Neural progenitor cell (in vitro differentiated cells): ENCODE measurements at regions not wholly inside any gene's neighbourhood (a gene's known extent, or its start where the extent isn't known, plus 50 kb on each side); places are given as distances from the start of the nearest gene placed in this dataset.
"Not testable (repeated sequence)": the region's sequence is repeated elsewhere in the genome, so short reads cannot be mapped to it uniquely, and the experiment has no call there.

Experiments used
- DNase-seq: peaks from one replicate; pipeline ENCODE4 v3.0.0-alpha.2; 2016; ENCODE audit warnings: low spot score
- H2AFZ ChIP-seq: fragments of 200-600 bp; sonication (generic); replicated peaks from 2 replicates; pipeline ENCODE4 v1.6.1; 2016; ENCODE audit warnings: antibody characterized with exemption
- H3F3A ChIP-seq: fragments of 200-600 bp; sonication (generic); 2 replicates; pipeline ENCODE4 v1.6.1; 2016; ENCODE audit warnings: antibody characterized with exemption, low read depth
- H3K27ac ChIP-seq: fragments of 200-600 bp; sonication (generic); 2 replicates; pipeline ENCODE4 v1.5.1; 2016; ENCODE audit warnings: mild to moderate bottlenecking
- H3K27me3 ChIP-seq: fragments of 200-600 bp; sonication (generic); 2 replicates; pipeline ENCODE4 v1.6.1; 2016; ENCODE audit warnings: mild to moderate bottlenecking, moderate library complexity
- H3K36me3 ChIP-seq: fragments of 200-600 bp; sonication (generic); 2 replicates; pipeline ENCODE4 v1.5.1; 2016
- H3K4me1 ChIP-seq: fragments of 200-600 bp; sonication (generic); 2 replicates; pipeline ENCODE4 v1.6.1; 2016; ENCODE audit warnings: mixed run types
- H3K4me2 ChIP-seq: fragments of 200-600 bp; sonication (generic); 2 replicates; pipeline ENCODE4 v1.6.1; 2016
- H3K4me3 ChIP-seq: fragments of 200-600 bp; sonication (generic); 2 replicates; pipeline ENCODE4 v1.5.1; 2016
- H3K79me2 ChIP-seq: fragments of 200-600 bp; sonication (generic); 2 replicates; pipeline ENCODE4 v1.6.1; 2016; ENCODE audit warnings: low read depth
- H3K9ac ChIP-seq: fragments of 200-600 bp; sonication (generic); 2 replicates; pipeline ENCODE4 v1.6.1; 2016
- H3K9me3 ChIP-seq: fragments of 200-600 bp; sonication (generic); 2 replicates; pipeline ENCODE4 v1.5.1; 2016; ENCODE audit warnings: low read depth
- H4K20me1 ChIP-seq: fragments of 200-600 bp; sonication (generic); 2 replicates; pipeline ENCODE4 v1.6.1; 2016; ENCODE audit warnings: low read depth
- H3K27ac Mint-ChIP-seq: 3 replicates; pipeline ENCODE4 v1.8.0; 2021; ENCODE audit warnings: mixed read lengths
- H3K27me3 Mint-ChIP-seq: 2 replicates; pipeline ENCODE4 v1.8.0; 2022; ENCODE audit warnings: low read depth, mild to moderate bottlenecking, inconsistent platforms, moderate library complexity, mixed read lengths; ENCODE audit not compliant: insufficient read depth
- H3K36me3 Mint-ChIP-seq: 3 replicates; pipeline ENCODE4 v1.8.0; 2021; ENCODE audit warnings: mixed read lengths
- H3K4me1 Mint-ChIP-seq: 3 replicates; pipeline ENCODE4 v1.8.0; 2021; ENCODE audit warnings: mixed read lengths
- H3K4me3 Mint-ChIP-seq: 3 replicates; pipeline ENCODE4 v1.8.0; 2021; ENCODE audit warnings: mild to moderate bottlenecking, moderate library complexity, mixed read lengths
- H3K9me3 Mint-ChIP-seq: 3 replicates; pipeline ENCODE4 v1.8.0; 2020; ENCODE audit warnings: mixed read lengths
- CTCF ChIP-seq: fragments of 200-600 bp; sonication (generic); IDR thresholded peaks from 2 replicates; pipeline ENCODE4 v1.5.1; 2017; ENCODE audit warnings: antibody characterized with exemption, mild to moderate bottlenecking
- EZH2 ChIP-seq: fragments of 200-600 bp; sonication (generic); IDR thresholded peaks from 2 replicates; pipeline ENCODE4 v1.6.1; 2017; ENCODE audit warnings: antibody characterized with exemption, mild to moderate bottlenecking, moderate library complexity
- EZH2phosphoT487 ChIP-seq: fragments of 200-600 bp; sonication (generic); IDR thresholded peaks from 2 replicates; pipeline ENCODE4 v1.6.1; 2017; ENCODE audit warnings: antibody characterized with exemption

- Histone ChIP-seq H3K4me3 (no peak overlapping the region), H3K9ac (no peak overlapping the region), H3K27ac (no peak overlapping the region), H3K4me2 (no peak overlapping the region), H3F3A (no peaks in the 10 kb centered on the region), H3K27me3 (no peaks in the 10 kb centered on the region), H3K36me3 (no peaks in the 10 kb centered on the region), H3K9me3 (no peaks in the 10 kb centered on the region), H3K79me2 (no peaks in the 10 kb centered on the region), H2AFZ (no peak overlapping the region), H3K4me1 (no peaks in the 10 kb centered on the region), H4K20me1 (no peaks in the 10 kb centered on the region)
- Mint-ChIP-seq H3K4me3 (no peak overlapping the region), H3K9me3 (peaks cover 10% of the 10 kb centered on the region), H3K27ac (no peak overlapping the region), H3K4me1 (no peaks in the 10 kb centered on the region), H3K27me3 (peaks cover 2% of the 10 kb centered on the region), H3K36me3 (no peaks in the 10 kb centered on the region)
- no peak for DNase-seq
- TF ChIP-seq EZH2 (no peak), EZH2phosphoT487 (no peak), CTCF (no peak)
Observed at GRCh38 chr12:74595696-74596095, 58.1 kb downstream of the ATXN7L3B start.

- H3K9me3 ChIP-seq: no peaks in the 10 kb centered on the region
- no peak overlapping the region for H2AFZ ChIP-seq
- H3K9ac ChIP-seq: no peak overlapping the region
- no peaks in the 10 kb centered on the region for H4K20me1 ChIP-seq
- H3K4me2 ChIP-seq: no peak overlapping the region
- Mint-ChIP-seq H3K4me3 (no peak overlapping the region), H3K36me3 (no peaks in the 10 kb centered on the region), H3K27me3 (peaks cover 5% of the 10 kb centered on the region), H3K27ac (no peak overlapping the region), H3K4me1 (no peaks in the 10 kb centered on the region), H3K9me3 (peaks cover 12% of the 10 kb centered on the region)
- H3K36me3 ChIP-seq: no peaks in the 10 kb centered on the region
- DNase-seq: no peak
- TF ChIP-seq EZH2phosphoT487 (no peak), CTCF (no peak), EZH2 (no peak)
- H3K27ac ChIP-seq: no peak overlapping the region
- no peaks in the 10 kb centered on the region for H3K4me1 ChIP-seq
- no peaks in the 10 kb centered on the region for H3F3A ChIP-seq
- H3K27me3 ChIP-seq: no peaks in the 10 kb centered on the region
- no peak overlapping the region for H3K4me3 ChIP-seq
- H3K79me2 ChIP-seq: no peaks in the 10 kb centered on the region
Observed at GRCh38 chr12:74598819-74599218, 61.2 kb downstream of the ATXN7L3B start.

- H3K36me3 ChIP-seq: no peaks in the 10 kb centered on the region
- H3K9me3 ChIP-seq: no peaks in the 10 kb centered on the region
- TF ChIP-seq CTCF (no peak), EZH2phosphoT487 (no peak), EZH2 (no peak)
- no peak overlapping the region for H3K27ac ChIP-seq
- H3K79me2 ChIP-seq: no peaks in the 10 kb centered on the region
- no peaks in the 10 kb centered on the region for H3K4me1 ChIP-seq
- no peak overlapping the region for H2AFZ ChIP-seq
- H3K36me3 Mint-ChIP-seq: no peaks in the 10 kb centered on the region
- H3K27me3 ChIP-seq: no peaks in the 10 kb centered on the region
- H3K27me3 Mint-ChIP-seq: peaks cover 5% of the 10 kb centered on the region
- DNase-seq: no peak
- H3K9me3 Mint-ChIP-seq: peaks cover 12% of the 10 kb centered on the region
- no peak overlapping the region for H3K9ac ChIP-seq
- no peak overlapping the region for H3K4me3 Mint-ChIP-seq
- no peak overlapping the region for H3K27ac Mint-ChIP-seq
- H4K20me1 ChIP-seq: no peaks in the 10 kb centered on the region
- no peaks in the 10 kb centered on the region for H3F3A ChIP-seq
- no peak overlapping the region for H3K4me3 ChIP-seq
- no peak overlapping the region for H3K4me2 ChIP-seq
- H3K4me1 Mint-ChIP-seq: peaks cover 3% of the 10 kb centered on the region
Observed at GRCh38 chr12:74599932-74600331, 62.3 kb downstream of the ATXN7L3B start.

GRCh38 chr12:74600817-74601216, 63.2 kb downstream of the ATXN7L3B start:
- not testable (repeated sequence) for H3K4me2 ChIP-seq, H3K9me3 ChIP-seq, DNase-seq, H3K79me2 ChIP-seq, H3K4me3 Mint-ChIP-seq, H3K36me3 ChIP-seq, H3K27me3 Mint-ChIP-seq, H3K9ac ChIP-seq, H3K27ac Mint-ChIP-seq, H3K27me3 ChIP-seq, H3F3A ChIP-seq, H3K36me3 Mint-ChIP-seq, H3K4me3 ChIP-seq, H3K4me1 Mint-ChIP-seq, H2AFZ ChIP-seq, H4K20me1 ChIP-seq, H3K4me1 ChIP-seq, H3K27ac ChIP-seq
- peaks cover 12% of the 10 kb centered on the region for H3K9me3 Mint-ChIP-seq
